B cell (primary cell): ENCODE measurements at regions not wholly inside any gene's neighbourhood (a gene's known extent, or its start where the extent isn't known, plus 50 kb on each side); places are given as distances from the start of the nearest gene placed in this dataset.

Experiments used
- ATAC-seq: fragments of 200-7000 bp; cut with Tn5 transposase; one replicate; pipeline ENCODE4 v1.10.0; 2021; ENCODE audit warnings: low read depth, mild to moderate bottlenecking, moderate number of reproducible peaks, moderate library complexity
- CTCF ChIA-PET: fragments of 350-600 bp; sonication (Branson Sonifier 250); formaldehyde crosslinking; loops from one replicate; lab custom pipeline; 2021; ENCODE audit warnings: antibody characterized with exemption, inconsistent platforms; lab: Charles Lee
- POLR2A ChIA-PET: fragments of 350-600 bp; sonication (Branson Sonifier 250); formaldehyde crosslinking; loops from one replicate; lab custom pipeline; 2021; ENCODE audit warnings: antibody characterized with exemption; lab: Charles Lee
- DNase-seq: peaks from one replicate; pipeline ENCODE4 v3.0.0; 2013
- H2AFZ ChIP-seq: 2 replicates; pipeline ENCODE4 v1.6.1; 2012; ENCODE audit warnings: mild to moderate bottlenecking, low read depth, low read length; ENCODE audit not compliant: insufficient read depth, poor library complexity, severe bottlenecking
- H3K27ac ChIP-seq, 2 donors: 1 replicate in 1 of 2; 2 replicates in 1 of 2; pipeline ENCODE4 v1.5.1; 2012 to 2013; ENCODE audit warnings: low read length in 2 of 2, mild to moderate bottlenecking in 2 of 2, moderate library complexity in 1 of 2
- H3K27me3 ChIP-seq, 4 experiments: fragments of 200-600 bp in 1 of 4; sonication (generic) in 1 of 4; replicated peaks in 1 of 4; 1 replicate in 2 of 4; 2 replicates in 2 of 4; pipeline versions ENCODE4 v1.6.1 to v1.7.0; 2013 to 2016; ENCODE audit warnings: low read length in 3 of 4, mild to moderate bottlenecking in 2 of 4, mixed read lengths in 1 of 4, moderate library complexity in 1 of 4; ENCODE audit not compliant: insufficient read depth in 4 of 4, control insufficient read depth in 3 of 4; ENCODE audit errors: control extremely low read depth in 1 of 4
- H3K36me3 ChIP-seq, 2 experiments: replicated peaks in 1 of 2; 1 replicate in 1 of 2; 2 replicates in 1 of 2; pipeline versions ENCODE4 v1.6.1 to v1.7.1; 2013; ENCODE audit warnings: low read length in 1 of 2; ENCODE audit not compliant: insufficient read depth in 2 of 2, control insufficient read depth in 1 of 2; ENCODE audit errors: control extremely low read depth in 1 of 2, extremely low read depth in 1 of 2
- H3K4me1 ChIP-seq, 2 donors: fragments of 200-600 bp in 1 of 2; sonication (generic) in 1 of 2; 1 replicate in 1 of 2; 2 replicates in 1 of 2; pipeline versions ENCODE4 v1.5.1 to v1.6.1; 2013 to 2017; ENCODE audit warnings: low read length in 2 of 2; ENCODE audit not compliant: control insufficient read depth in 2 of 2, insufficient read depth in 2 of 2
- H3K4me2 ChIP-seq: replicated peaks from 2 replicates; pipeline ENCODE3; 2012; ENCODE audit warnings: mild to moderate bottlenecking, low read depth, low read length; ENCODE audit not compliant: poor library complexity, severe bottlenecking
- H3K4me3 ChIP-seq, 5 experiments: fragments of 200-600 bp in 1 of 5; sonication (generic) in 1 of 5; 1 replicate in 3 of 5; 2 replicates in 2 of 5; pipeline versions ENCODE4 v1.5.1 to v1.7.0; 2011 to 2016; ENCODE audit warnings: low read length in 4 of 5, mild to moderate bottlenecking in 4 of 5, low read depth in 2 of 5, control low read depth in 1 of 5, moderate library complexity in 1 of 5; ENCODE audit not compliant: insufficient read depth in 1 of 5; ENCODE audit errors: control extremely low read depth in 1 of 5, extremely low read depth in 1 of 5
- H3K79me2 ChIP-seq: fragments of 200-600 bp; sonication (generic); one replicate; pipeline ENCODE4 v1.6.0; 2016; ENCODE audit warnings: low read length; ENCODE audit not compliant: control insufficient read depth, insufficient read depth
- H3K9ac ChIP-seq: fragments of 200-600 bp; sonication (generic); 2 replicates; pipeline ENCODE4 v1.6.1; 2017; ENCODE audit warnings: mild to moderate bottlenecking, low read length, moderate library complexity
- H3K9me3 ChIP-seq, 3 donors: one replicate each; pipeline versions ENCODE4 v1.6.1 to v1.7.1; 2013; ENCODE audit warnings: low read length in 2 of 3; ENCODE audit not compliant: control insufficient read depth in 2 of 3, insufficient read depth in 1 of 3; ENCODE audit errors: control extremely low read depth in 1 of 3
- H4K20me1 ChIP-seq: 2 replicates; pipeline ENCODE4 v1.6.0; 2012; ENCODE audit warnings: mild to moderate bottlenecking, low read length; ENCODE audit not compliant: insufficient read depth, control insufficient read depth, poor library complexity, severe bottlenecking
- H3K27ac Mint-ChIP-seq: one replicate; pipeline ENCODE4 v1.8.0; 2021; ENCODE audit warnings: mixed read lengths
- H3K27me3 Mint-ChIP-seq: one replicate; pipeline ENCODE4 v1.8.0; 2021; ENCODE audit warnings: mixed read lengths
- H3K4me1 Mint-ChIP-seq: one replicate; pipeline ENCODE4 v1.8.0; 2021; ENCODE audit warnings: mixed read lengths
- H3K4me3 Mint-ChIP-seq: one replicate; pipeline ENCODE4 v1.8.0; 2021; ENCODE audit warnings: mixed read lengths
- H3K9me3 Mint-ChIP-seq: one replicate; pipeline ENCODE4 v1.8.0; 2022; ENCODE audit warnings: mixed read lengths; ENCODE audit not compliant: insufficient read depth
- EZH2 ChIP-seq: IDR thresholded peaks from 2 replicates; pipeline ENCODE4 v1.6.1; 2012; ENCODE audit warnings: borderline replicate concordance, low read depth, mild to moderate bottlenecking, moderate library complexity, low read length; ENCODE audit not compliant: insufficient read depth, poor library complexity, severe bottlenecking
- WGBS: methylation state at CpG from one replicate; pipeline ENCODE4 v1.1.5; 2013; ENCODE audit warnings: missing lambda C conversion rate; ENCODE audit not compliant: insufficient coverage; 5-methylcytosine and 5-hydroxymethylcytosine counted together
- intact Hi-C: fragments of 100-400 bp; cut with micrococcal nuclease; formaldehyde crosslinking; loops from one replicate; pipeline ENCODE4 v1.10.0; 2022
- TF ChIP-seq, protein P1 (sequence below): fragments of 200-600 bp; IDR thresholded peaks from one replicate; pipeline ENCODE4 v1.8.0; 2022; ENCODE audit warnings: antibody characterized with exemption, mild to moderate bottlenecking

DNA sequence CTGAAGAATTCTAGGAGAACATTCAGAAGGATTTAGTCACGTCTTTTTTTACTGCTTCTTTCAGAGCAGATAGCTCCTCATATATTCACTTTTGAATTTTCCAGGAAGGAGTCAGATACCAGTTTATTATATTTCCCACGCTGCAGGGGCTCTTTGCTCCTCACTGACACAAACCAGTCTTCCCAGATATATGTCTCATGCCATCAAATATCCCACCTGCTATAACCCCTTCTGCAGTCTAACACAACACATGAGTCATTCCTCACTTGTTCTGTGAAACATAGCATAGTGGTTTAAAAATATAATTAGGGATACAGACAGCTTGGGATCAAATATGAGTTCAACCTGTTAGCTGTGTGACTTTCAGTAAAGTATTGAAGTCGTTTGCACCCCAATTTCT, 251.7 kb upstream of the DPYD start:
- Histone ChIP-seq H3K27me3 (no peaks in the 10 kb centered on the region), H3K9ac (no peak overlapping the region), H3K9me3 (no peaks in the 10 kb centered on the region), H3K79me2 (no peaks in the 10 kb centered on the region), H3K4me2 (no peak overlapping the region), H4K20me1 (no peaks in the 10 kb centered on the region), H3K4me1 (no peaks in the 10 kb centered on the region), H3K4me3 (no peak overlapping the region), H3K27ac (no peak overlapping the region), H3K36me3 (no peaks in the 10 kb centered on the region), H2AFZ (no peak overlapping the region)
- intact Hi-C loops: no loop called here
- 67% methylated on average over 2 of the region's 3 CpGs for WGBS
- POLR2A ChIA-PET: no interaction called here
- H3K4me3 Mint-ChIP-seq: no peak overlapping the region
- H3K27me3 Mint-ChIP-seq: no peaks in the 10 kb centered on the region
- DNase-seq (no peak), ATAC-seq (no peak)
- H3K9me3 Mint-ChIP-seq: no peaks in the 10 kb centered on the region
- no peaks in the 10 kb centered on the region for H3K4me1 Mint-ChIP-seq
- TF ChIP-seq EZH2: no peak
- TF ChIP-seq, protein P1, sequence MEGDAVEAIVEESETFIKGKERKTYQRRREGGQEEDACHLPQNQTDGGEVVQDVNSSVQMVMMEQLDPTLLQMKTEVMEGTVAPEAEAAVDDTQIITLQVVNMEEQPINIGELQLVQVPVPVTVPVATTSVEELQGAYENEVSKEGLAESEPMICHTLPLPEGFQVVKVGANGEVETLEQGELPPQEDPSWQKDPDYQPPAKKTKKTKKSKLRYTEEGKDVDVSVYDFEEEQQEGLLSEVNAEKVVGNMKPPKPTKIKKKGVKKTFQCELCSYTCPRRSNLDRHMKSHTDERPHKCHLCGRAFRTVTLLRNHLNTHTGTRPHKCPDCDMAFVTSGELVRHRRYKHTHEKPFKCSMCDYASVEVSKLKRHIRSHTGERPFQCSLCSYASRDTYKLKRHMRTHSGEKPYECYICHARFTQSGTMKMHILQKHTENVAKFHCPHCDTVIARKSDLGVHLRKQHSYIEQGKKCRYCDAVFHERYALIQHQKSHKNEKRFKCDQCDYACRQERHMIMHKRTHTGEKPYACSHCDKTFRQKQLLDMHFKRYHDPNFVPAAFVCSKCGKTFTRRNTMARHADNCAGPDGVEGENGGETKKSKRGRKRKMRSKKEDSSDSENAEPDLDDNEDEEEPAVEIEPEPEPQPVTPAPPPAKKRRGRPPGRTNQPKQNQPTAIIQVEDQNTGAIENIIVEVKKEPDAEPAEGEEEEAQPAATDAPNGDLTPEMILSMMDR: no peak
- CTCF ChIA-PET: no interaction called here
- no peak overlapping the region for H3K27ac Mint-ChIP-seq

DNA sequence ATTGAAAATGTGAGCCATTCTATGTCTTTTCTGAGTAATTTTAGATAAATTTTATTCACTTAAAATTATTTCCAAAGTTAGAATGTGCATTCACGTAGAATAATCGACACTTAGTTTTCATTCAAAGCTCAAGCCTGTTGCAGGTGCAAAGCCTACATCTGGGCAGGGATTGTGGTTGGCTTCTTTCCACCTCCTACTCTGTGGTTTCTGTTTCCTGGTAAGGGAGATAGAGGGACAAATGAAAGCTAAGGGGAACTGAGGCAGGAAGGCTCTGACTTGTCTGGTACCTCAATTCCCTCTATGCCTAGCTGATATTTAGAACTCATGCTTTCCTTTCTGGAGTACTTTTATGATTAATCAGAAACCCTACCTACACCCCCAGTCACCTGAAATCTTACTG, 251.2 kb upstream of the DPYD start:
- no peak for ATAC-seq

More for the DNA sequence above, 251.2 kb upstream of the DPYD start:
- Histone ChIP-seq H4K20me1 (no peaks in the 10 kb centered on the region), H3K36me3 (no peaks in the 10 kb centered on the region), H3K4me3 (no peak overlapping the region), H3K79me2 (no peaks in the 10 kb centered on the region), H3K4me2 (no peak overlapping the region), H3K9me3 (no peaks in the 10 kb centered on the region), H3K27ac (no peak overlapping the region), H2AFZ (no peak overlapping the region), H3K27me3 (no peaks in the 10 kb centered on the region), H3K4me1 (no peaks in the 10 kb centered on the region), H3K9ac (no peak overlapping the region)
- no peaks in the 10 kb centered on the region for H3K9me3 Mint-ChIP-seq
- H3K27ac Mint-ChIP-seq: no peak overlapping the region
- no CpG with 5 or more reads among the region's 2 CpGs for WGBS
- TF ChIP-seq, protein P1: no peak
- no peak for TF ChIP-seq EZH2
- ChIA-PET CTCF (no interaction called here), POLR2A (no interaction called here)
- no peak for DNase-seq
- H3K27me3 Mint-ChIP-seq: no peaks in the 10 kb centered on the region
- intact Hi-C loops: no loop called here
- H3K4me3 Mint-ChIP-seq: no peak overlapping the region
- H3K4me1 Mint-ChIP-seq: no peaks in the 10 kb centered on the region
